ENCODE measurements at regions not wholly inside any gene's neighbourhood (a gene's known extent, or its start where the extent isn't known, plus 50 kb on each side); places are given as distances from the start of the nearest gene placed in this dataset.

DNA sequence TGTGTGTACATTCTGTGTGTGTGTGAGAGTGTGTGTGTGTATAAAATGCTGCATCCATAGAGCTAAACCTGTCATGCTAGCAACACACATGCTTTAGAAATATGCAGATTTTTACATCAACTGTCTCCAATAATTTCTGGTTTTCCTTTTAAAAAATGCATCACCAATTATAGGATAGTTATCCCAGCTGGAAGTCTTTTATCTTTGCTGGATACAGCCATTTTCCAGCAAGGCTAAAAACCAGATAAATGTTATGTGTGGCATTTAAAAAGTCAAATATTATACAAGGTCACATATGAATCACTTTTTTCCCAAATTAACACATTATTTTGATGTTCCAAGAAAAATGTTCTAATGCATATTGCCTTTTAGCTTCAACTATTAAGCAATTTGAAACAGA lies 202.0 kb upstream of the IPO5 start:
- Histone ChIP-seq H3K9me3 (ENCODE audit: control insufficient read depth, insufficient read depth, low read length) (no peaks in the 10 kb centered on the region), H3K27ac (ENCODE audit: low read length) (no peak overlapping the region), H3K27me3 (ENCODE audit: control insufficient read depth, insufficient read depth, low read length) (no peaks in the 10 kb centered on the region), H3K4me3 (ENCODE audit: low read length) (no peak overlapping the region), H3K4me1 (ENCODE audit: control insufficient read depth, insufficient read depth, low read length) (no peaks in the 10 kb centered on the region), H3K36me3 (ENCODE audit: control insufficient read depth, insufficient read depth, low read length) (no peaks in the 10 kb centered on the region)
- no peaks in the 10 kb centered on the region for H3K4me1 Mint-ChIP-seq
- intact Hi-C loops (cut with micrococcal nuclease): no loop called here
- H3K9me3 Mint-ChIP-seq: peaks cover 8 to 16% of the 10 kb centered on the region in 2 donors
- TF ChIP-seq, protein P1, sequence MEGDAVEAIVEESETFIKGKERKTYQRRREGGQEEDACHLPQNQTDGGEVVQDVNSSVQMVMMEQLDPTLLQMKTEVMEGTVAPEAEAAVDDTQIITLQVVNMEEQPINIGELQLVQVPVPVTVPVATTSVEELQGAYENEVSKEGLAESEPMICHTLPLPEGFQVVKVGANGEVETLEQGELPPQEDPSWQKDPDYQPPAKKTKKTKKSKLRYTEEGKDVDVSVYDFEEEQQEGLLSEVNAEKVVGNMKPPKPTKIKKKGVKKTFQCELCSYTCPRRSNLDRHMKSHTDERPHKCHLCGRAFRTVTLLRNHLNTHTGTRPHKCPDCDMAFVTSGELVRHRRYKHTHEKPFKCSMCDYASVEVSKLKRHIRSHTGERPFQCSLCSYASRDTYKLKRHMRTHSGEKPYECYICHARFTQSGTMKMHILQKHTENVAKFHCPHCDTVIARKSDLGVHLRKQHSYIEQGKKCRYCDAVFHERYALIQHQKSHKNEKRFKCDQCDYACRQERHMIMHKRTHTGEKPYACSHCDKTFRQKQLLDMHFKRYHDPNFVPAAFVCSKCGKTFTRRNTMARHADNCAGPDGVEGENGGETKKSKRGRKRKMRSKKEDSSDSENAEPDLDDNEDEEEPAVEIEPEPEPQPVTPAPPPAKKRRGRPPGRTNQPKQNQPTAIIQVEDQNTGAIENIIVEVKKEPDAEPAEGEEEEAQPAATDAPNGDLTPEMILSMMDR (IDR thresholded peaks at IDR 0.05): no peak
- no peak overlapping the region for H3K4me3 Mint-ChIP-seq
- DNase-seq: no peak
- no peak overlapping the region for H3K27ac Mint-ChIP-seq
- no peak for ATAC-seq
- no peaks in the 10 kb centered on the region for H3K27me3 Mint-ChIP-seq (ENCODE audit: low read depth in 2 of 2)
- no peaks in the 10 kb centered on the region for H3K36me3 Mint-ChIP-seq

DNA sequence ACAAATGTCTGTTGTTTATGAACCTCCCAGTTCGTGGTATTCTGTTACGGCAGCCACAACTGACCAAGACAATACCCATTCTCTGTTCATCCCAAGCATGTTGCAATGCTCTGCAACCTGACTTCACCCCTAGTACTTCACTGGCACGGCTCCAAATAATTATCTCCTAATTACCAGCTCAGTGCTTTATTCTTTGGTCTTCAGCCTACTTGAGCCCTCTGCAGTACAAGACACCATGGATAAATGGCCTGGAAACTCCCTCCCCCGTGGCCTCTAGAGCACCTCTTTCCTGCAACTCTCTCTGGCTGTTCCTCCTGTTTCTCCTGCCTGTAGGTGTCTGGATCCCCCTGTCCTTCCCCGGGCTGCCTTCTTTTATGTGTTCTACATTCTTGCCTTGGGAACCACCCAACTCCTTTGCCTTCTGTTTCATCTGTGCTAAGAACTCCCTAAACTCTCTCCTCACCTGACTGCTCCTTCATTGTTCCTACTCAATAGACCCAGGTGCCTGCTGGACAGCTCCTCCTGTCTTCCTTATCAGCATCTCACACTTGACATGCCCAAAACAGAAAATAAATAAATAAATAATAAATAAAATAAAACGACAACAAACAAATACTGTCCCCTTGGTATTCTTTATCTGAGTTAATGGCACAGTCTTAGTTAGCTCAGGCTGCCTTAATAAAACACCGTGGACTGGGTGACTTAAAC lies 200.4 kb upstream of the IPO5 start:
- Mint-ChIP-seq H3K9me3 (peaks cover 7 to 19% of the 10 kb centered on the region in 2 donors), H3K36me3 (no peaks in the 10 kb centered on the region), H3K27me3 (ENCODE audit: low read depth in 2 of 2) (no peaks in the 10 kb centered on the region), H3K4me1 (no peaks in the 10 kb centered on the region), H3K4me3 (no peak overlapping the region), H3K27ac (no peak overlapping the region)
- no peak for ATAC-seq
- TF ChIP-seq, protein P1 (IDR thresholded peaks at IDR 0.05): no peak
- DNase-seq: no peak
- H3K27me3 ChIP-seq (ENCODE audit: control insufficient read depth, insufficient read depth, low read length): no peaks in the 10 kb centered on the region
- no peaks in the 10 kb centered on the region for H3K9me3 ChIP-seq (ENCODE audit: control insufficient read depth, insufficient read depth, low read length)
- no peaks in the 10 kb centered on the region for H3K4me1 ChIP-seq (ENCODE audit: control insufficient read depth, insufficient read depth, low read length)
- H3K27ac ChIP-seq (ENCODE audit: low read length): no peak overlapping the region
- intact Hi-C loops (cut with micrococcal nuclease): no loop called here
- 73% methylated on average over 6 of the region's 7 CpGs for WGBS (ENCODE audit: insufficient coverage)
- H3K36me3 ChIP-seq (ENCODE audit: control insufficient read depth, insufficient read depth, low read length): no peaks in the 10 kb centered on the region
- no peak overlapping the region for H3K4me3 ChIP-seq (ENCODE audit: low read length)

DNA sequence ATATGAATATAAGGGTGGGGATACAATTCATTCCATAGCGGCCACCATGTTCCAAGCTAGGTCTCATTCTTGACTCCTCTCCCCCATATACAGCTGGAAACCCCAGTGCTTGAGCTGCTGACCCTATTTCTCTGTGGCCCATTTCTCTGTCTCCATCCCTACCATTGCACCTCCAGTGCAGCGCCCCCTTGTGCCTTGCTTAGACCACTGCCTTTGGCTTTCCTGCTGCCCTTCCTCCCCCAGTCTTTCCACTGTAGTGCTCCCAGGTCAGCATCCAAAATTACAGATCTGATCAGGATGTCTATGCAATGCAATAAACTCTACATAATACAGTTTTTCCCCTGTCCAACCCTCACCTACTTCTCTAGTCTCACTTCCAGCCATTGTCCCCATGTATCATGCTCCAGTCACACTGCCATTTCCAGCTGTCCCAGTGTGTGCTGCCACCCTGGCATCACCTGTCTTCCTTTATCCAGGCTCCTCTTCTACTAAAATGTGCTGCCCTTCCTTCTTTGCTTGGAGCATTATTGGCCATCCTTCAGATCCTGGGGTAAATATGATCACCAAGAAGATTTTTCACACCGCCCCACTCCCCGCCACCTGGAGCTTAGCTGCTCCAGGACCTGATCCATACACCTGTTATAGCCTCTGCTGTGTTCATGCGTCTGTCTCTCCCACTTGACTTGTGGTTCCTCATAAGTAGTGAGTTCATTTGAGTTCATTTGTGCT lies 199.4 kb upstream of the IPO5 start:
- Mint-ChIP-seq H3K4me1 (no peaks in the 10 kb centered on the region), H3K36me3 (no peaks in the 10 kb centered on the region), H3K9me3 (peaks cover 5 to 18% of the 10 kb centered on the region in 2 donors), H3K27ac (no peak overlapping the region), H3K4me3 (no peak overlapping the region), H3K27me3 (ENCODE audit: low read depth in 2 of 2) (no peaks in the 10 kb centered on the region)
- intact Hi-C loops (cut with micrococcal nuclease): no loop called here
- no peaks in the 10 kb centered on the region for H3K36me3 ChIP-seq (ENCODE audit: control insufficient read depth, insufficient read depth, low read length)
- TF ChIP-seq, protein P1 (IDR thresholded peaks at IDR 0.05): no peak
- ATAC-seq (no peak), DNase-seq (no peak)
- H3K27me3 ChIP-seq (ENCODE audit: control insufficient read depth, insufficient read depth, low read length): no peaks in the 10 kb centered on the region
- no peak overlapping the region for H3K27ac ChIP-seq (ENCODE audit: low read length)
- 83% methylated on average over 5 of the region's 5 CpGs for WGBS (ENCODE audit: insufficient coverage)
- H3K4me1 ChIP-seq (ENCODE audit: control insufficient read depth, insufficient read depth, low read length): no peaks in the 10 kb centered on the region
- H3K4me3 ChIP-seq (ENCODE audit: low read length): no peak overlapping the region
- H3K9me3 ChIP-seq (ENCODE audit: control insufficient read depth, insufficient read depth, low read length): no peaks in the 10 kb centered on the region

Data from natural killer cell (primary cell).